HepG2 (cell line): ENCODE measurements at regions not wholly inside any gene's neighbourhood (a gene's known extent, or its start where the extent isn't known, plus 50 kb on each side); places are given as distances from the start of the nearest gene placed in this dataset.

Experiments
- ARID5B ChIP-seq: IDR thresholded peaks from 2 replicates; pipeline ENCODE4 v1.4.0; 2020; ENCODE audit warnings: mild to moderate bottlenecking, missing genetic modification reagents
- CHD4 ChIP-seq: fragments of 200-600 bp; sonication (generic); IDR thresholded peaks from 2 replicates; pipeline ENCODE4 v1.7.0; 2017; ENCODE audit warnings: mild to moderate bottlenecking, low read length, borderline replicate concordance
- TGIF2 ChIP-seq: IDR thresholded peaks from 2 replicates; pipeline ENCODE4 v1.6.1; 2016; ENCODE audit warnings: control low read depth, missing compliant biosample characterization
- THAP9 ChIP-seq: sonication (generic); formaldehyde crosslinking; IDR thresholded peaks from 2 replicates; pipeline ENCODE4; 2020; ENCODE audit warnings: missing genetic modification reagents, mild to moderate bottlenecking, borderline replicate concordance
- TRIM22 ChIP-seq: fragments of 450-650 bp; IDR thresholded peaks from 2 replicates; pipeline ENCODE4 v1.6.1; 2017
- TRIM24 ChIP-seq: sonication (generic); formaldehyde crosslinking; IDR thresholded peaks from 2 replicates; pipeline ENCODE4 v1.8.0; 2022; ENCODE audit warnings: mild to moderate bottlenecking, missing genetic modification reagents
- U2AF2 ChIP-seq: fragments of 200-400 bp; formaldehyde crosslinking; IDR thresholded peaks from 2 replicates; pipeline ENCODE4 v1.6.1; 2017; ENCODE audit warnings: low read depth, mild to moderate bottlenecking, low read length
- ZNF451 ChIP-seq: sonication (generic); formaldehyde crosslinking; IDR thresholded peaks from 2 replicates; pipeline ENCODE4 v1.5.0; 2020; ENCODE audit warnings: mild to moderate bottlenecking, missing genetic modification reagents
- ZNF720 ChIP-seq: sonication (generic); formaldehyde crosslinking; IDR thresholded peaks from 2 replicates; pipeline ENCODE4 v1.4.0; 2020; ENCODE audit warnings: missing genetic modification reagents
- ZNF746 ChIP-seq: sonication (generic); formaldehyde crosslinking; IDR thresholded peaks from 2 replicates; pipeline ENCODE4 v1.8.0; 2022; ENCODE audit warnings: mild to moderate bottlenecking, missing genetic modification reagents

- no peak for TF ChIP-seq ARID5B (CRISPR knock-in tag)
- no peak for TF ChIP-seq TGIF2 (CRISPR knock-in tag)
- no peak for TF ChIP-seq THAP9 (CRISPR knock-in tag)
- TF ChIP-seq TRIM24 (CRISPR knock-in tag), result no peak
- TF ChIP-seq U2AF2, result no peak
- no peak for TF ChIP-seq CHD4
- TF ChIP-seq ZNF746 (CRISPR knock-in tag), result no peak
- no peak for TF ChIP-seq TRIM22
- no peak for TF ChIP-seq ZNF720 (CRISPR knock-in tag)
- no peak for TF ChIP-seq ZNF451 (CRISPR knock-in tag)
Observed at GRCh38 chr6:21847711-21848480, 254.3 kb downstream of the SOX4 start (continued).
